Epithelial cell of esophagus (primary cell): ENCODE measurements at regions not wholly inside any gene's neighbourhood (a gene's known extent, or its start where the extent isn't known, plus 50 kb on each side); places are given as distances from the start of the nearest gene placed in this dataset.

Experiments
- DNase-seq: peaks from one replicate; pipeline ENCODE4 v3.0.0; 2010; ENCODE audit warnings: low read depth
- H3K4me3 ChIP-seq: 2 replicates; pipeline ENCODE4 v1.5.1; 2011; ENCODE audit warnings: mild to moderate bottlenecking, low read length, control low read depth
- CTCF ChIP-seq: IDR thresholded peaks from 2 replicates; pipeline ENCODE4 v1.5.1; 2011; ENCODE audit warnings: low read depth, mild to moderate bottlenecking, low read length, control low read depth, inconsistent platforms; ENCODE audit not compliant: insufficient read depth; ENCODE audit errors: missing control alignments

GRCh38 chrX:25180242-25180641 is 164.5 kb upstream of the ARX start:
- no peak for DNase-seq
- no peak for TF ChIP-seq CTCF
- H3K4me3 ChIP-seq = no peak overlapping the region

- no peak for TF ChIP-seq CTCF
- DNase-seq = no peak
- no peak overlapping the region for H3K4me3 ChIP-seq
These were observed 162.8 kb upstream of the ARX start for GRCh38 chrX:25178555-25178954.

DNA sequence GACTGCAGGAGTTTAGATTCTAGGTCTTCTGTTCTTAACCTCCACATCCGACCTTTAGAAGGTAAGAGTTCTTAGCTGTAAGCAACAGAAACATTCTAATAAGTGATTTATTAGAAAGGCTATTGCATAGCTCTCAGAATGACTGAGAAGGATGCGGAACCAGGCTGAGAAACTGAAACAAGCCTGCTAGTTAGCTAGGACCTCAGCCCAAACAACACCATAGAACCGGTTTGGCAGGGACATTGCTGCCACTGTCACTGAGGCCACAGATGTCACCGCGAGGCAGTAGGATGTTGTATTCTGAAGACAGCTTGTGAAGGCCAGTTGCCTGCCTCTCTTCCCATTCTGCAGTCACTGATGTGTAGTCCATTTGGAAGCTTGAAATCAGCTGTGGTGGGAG is 160.0 kb upstream of the ARX start:
- no peak for DNase-seq
- no peak overlapping the region for H3K4me3 ChIP-seq
- no peak for TF ChIP-seq CTCF

- no peak for DNase-seq
- TF ChIP-seq CTCF = no peak
These were observed 159.4 kb upstream of the ARX start for GRCh38 chrX:25175171-25175570.

GRCh38 chrX:25166546-25166945 is 150.8 kb upstream of the ARX start:
- TF ChIP-seq CTCF = no peak
- H3K4me3 ChIP-seq = no peak overlapping the region
- DNase-seq = no peak

More at GRCh38 chrX:25175171-25175570, 159.4 kb upstream of the ARX start:
- H3K4me3 ChIP-seq = no peak overlapping the region

DNA sequence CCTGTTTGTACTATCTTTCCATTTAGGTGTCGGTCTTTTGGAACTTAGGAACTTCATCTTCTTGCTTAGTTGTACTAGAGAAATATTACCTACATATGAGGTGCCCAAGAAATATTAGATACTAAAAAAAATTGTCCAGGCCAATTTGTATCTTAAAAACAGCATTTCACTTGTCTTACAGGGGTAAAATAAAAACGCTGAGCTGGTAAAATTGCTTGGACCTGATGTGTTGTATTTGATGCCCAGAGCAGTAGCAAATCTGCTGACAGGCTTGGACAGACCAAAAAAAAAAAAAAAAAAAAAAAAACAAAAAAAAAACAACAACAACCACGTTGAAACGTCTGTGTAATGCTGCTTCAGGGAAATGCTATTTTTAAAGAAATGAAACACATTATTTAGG is 150.4 kb upstream of the ARX start:
- H3K4me3 ChIP-seq = no peak overlapping the region
- DNase-seq = no peak
- TF ChIP-seq CTCF = no peak

DNA sequence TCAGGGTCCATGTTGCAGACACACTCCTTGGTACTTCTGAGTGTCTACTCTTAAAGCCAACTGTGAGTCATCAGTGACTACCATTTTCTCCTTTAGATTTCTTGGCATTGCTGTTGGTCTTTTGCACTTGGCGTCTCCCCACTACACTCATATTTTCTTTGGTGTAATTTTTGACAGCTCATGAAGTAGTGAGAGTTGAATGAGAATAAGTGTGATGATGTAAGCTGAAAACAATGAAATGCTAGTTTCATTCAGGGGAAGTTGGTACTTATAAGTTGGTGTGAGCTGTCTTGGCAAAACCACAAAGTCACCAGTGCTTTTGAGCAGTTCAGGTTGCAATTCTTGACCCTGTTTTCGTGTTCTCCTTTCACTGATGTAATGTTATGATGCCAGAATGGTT is 142.9 kb upstream of the ARX start:
- TF ChIP-seq CTCF = no peak
- peak; percentile 43 for DNase-seq
- no peak overlapping the region for H3K4me3 ChIP-seq
